ENCODE measurements at regions not wholly inside any gene's neighbourhood (a gene's known extent, or its start where the extent isn't known, plus 50 kb on each side); places are given as distances from the start of the nearest gene placed in this dataset.

- DNase-seq: no peak
These were observed 1441.5 kb upstream of the IGFBP7 start for GRCh38 chr4:58551676-58552075.

GRCh38 chr4:58543465-58543864, 1433.3 kb upstream of the IGFBP7 start:
- DNase-seq: no peak

- DNase-seq: no peak
These were observed 1431.7 kb upstream of the IGFBP7 start for GRCh38 chr4:58541926-58542325.

- no peak for DNase-seq
These were observed 1412.7 kb upstream of the IGFBP7 start for GRCh38 chr4:58522765-58523382.

- DNase-seq: no peak
These were observed 1405.0 kb upstream of the IGFBP7 start for GRCh38 chr4:58515226-58515625.

- DNase-seq: no peak
These were observed 1404.1 kb upstream of the IGFBP7 start for GRCh38 chr4:58514299-58514698.

GRCh38 chr4:58510652-58511051, 1400.5 kb upstream of the IGFBP7 start:
- DNase-seq: no peak

- DNase-seq: peak; percentile 3
These were observed 1396.9 kb upstream of the IGFBP7 start for GRCh38 chr4:58507079-58507478.

GRCh38 chr4:58502839-58503238, 1392.7 kb upstream of the IGFBP7 start:
- DNase-seq: no peak

- DNase-seq: no peak
These were observed 1389.0 kb upstream of the IGFBP7 start for GRCh38 chr4:58499182-58499581.

GRCh38 chr4:58491620-58492019, 1381.4 kb upstream of the IGFBP7 start:
- DNase-seq: no peak

- no peak for DNase-seq
These were observed 1367.8 kb upstream of the IGFBP7 start for GRCh38 chr4:58477950-58478349.

GRCh38 chr4:58477513-58477912, 1367.3 kb upstream of the IGFBP7 start:
- no peak for DNase-seq

- no peak for DNase-seq
These were observed 1364.9 kb upstream of the IGFBP7 start for GRCh38 chr4:58475097-58475496.

GRCh38 chr4:58465031-58465430, 1354.8 kb upstream of the IGFBP7 start:
- no peak for DNase-seq

- DNase-seq: no peak
These were observed 1346.7 kb upstream of the IGFBP7 start for GRCh38 chr4:58456727-58457384.

- DNase-seq: no peak
These were observed 1343.8 kb upstream of the IGFBP7 start for GRCh38 chr4:58453956-58454355.

GRCh38 chr4:58451707-58452106, 1341.5 kb upstream of the IGFBP7 start:
- DNase-seq: no peak

- DNase-seq: no peak
These were observed 1325.7 kb upstream of the IGFBP7 start for GRCh38 chr4:58435871-58436270.

GRCh38 chr4:58413849-58414248, 1303.7 kb upstream of the IGFBP7 start:
- DNase-seq: no peak

GRCh38 chr4:58411904-58412303, 1301.7 kb upstream of the IGFBP7 start:
- no peak for DNase-seq

GRCh38 chr4:58406762-58407161, 1296.6 kb upstream of the IGFBP7 start:
- no peak for DNase-seq

- no peak for DNase-seq
These were observed 1258.0 kb upstream of the IGFBP7 start for GRCh38 chr4:58368221-58368620.

GRCh38 chr4:58360354-58361133, 1250.4 kb upstream of the IGFBP7 start:
- DNase-seq: no peak

Data from fibroblast of skin of back (primary cell).